Coronary artery (tissue), 2 donors: ENCODE measurements at regions not wholly inside any gene's neighbourhood (a gene's known extent, or its start where the extent isn't known, plus 50 kb on each side); places are given as distances from the start of the nearest gene placed in this dataset.

Source experiments
- DNase-seq: peaks from one replicate; pipeline ENCODE4 v3.0.0-alpha.2; 2017; ENCODE audit warnings: low spot score
- H3K27ac ChIP-seq, 2 donors: fragments of 200-600 bp; sonication (generic); one replicate each; pipeline ENCODE4 v1.5.1; 2016 to 2019
- H3K4me3 ChIP-seq: fragments of 200-600 bp; sonication (generic); 2 replicates; pipeline ENCODE4 v1.5.1; 2016; ENCODE audit warnings: mild to moderate bottlenecking, moderate library complexity
- CTCF ChIP-seq: fragments of 200-600 bp; sonication (generic); IDR thresholded peaks from one replicate; pipeline ENCODE4 v1.5.1; 2019; ENCODE audit warnings: antibody characterized with exemption

GRCh38 chr16:73483076-73483791 lies 435.3 kb upstream of the ZFHX3 start:
- no peak for DNase-seq
- H3K4me3 ChIP-seq: no peak overlapping the region
- no peak for TF ChIP-seq CTCF
- H3K27ac ChIP-seq: no peak overlapping the region

- TF ChIP-seq CTCF: no peak
- Histone ChIP-seq H3K27ac (no peak overlapping the region), H3K4me3 (no peak overlapping the region)
- no peak for DNase-seq
Measured at GRCh38 chr16:73482310-73482709, 434.4 kb upstream of the ZFHX3 start.

GRCh38 chr16:73480381-73480780 lies 432.5 kb upstream of the ZFHX3 start:
- DNase-seq: no peak
- no peak overlapping the region for H3K4me3 ChIP-seq
- H3K27ac ChIP-seq: no peak overlapping the region
- no peak for TF ChIP-seq CTCF

GRCh38 chr16:73473713-73474112 lies 425.8 kb upstream of the ZFHX3 start:
- H3K4me3 ChIP-seq: no peak overlapping the region
- H3K27ac ChIP-seq: no peak overlapping the region
- TF ChIP-seq CTCF: no peak
- DNase-seq: no peak

- TF ChIP-seq CTCF: no peak
- Histone ChIP-seq H3K27ac (no peak overlapping the region), H3K4me3 (no peak overlapping the region)
- no peak for DNase-seq
Measured at GRCh38 chr16:73464834-73465233, 416.9 kb upstream of the ZFHX3 start.

GRCh38 chr16:73459586-73459985 lies 411.7 kb upstream of the ZFHX3 start:
- no peak overlapping the region for H3K4me3 ChIP-seq

More at GRCh38 chr16:73459586-73459985, 411.7 kb upstream of the ZFHX3 start:
- TF ChIP-seq CTCF: no peak
- no peak overlapping the region for H3K27ac ChIP-seq
- peak; percentile 21 for DNase-seq
